GM18868 (cell line): ENCODE measurements at regions not wholly inside any gene's neighbourhood (a gene's known extent, or its start where the extent isn't known, plus 50 kb on each side); places are given as distances from the start of the nearest gene placed in this dataset.

Source experiments
- ATAC-seq: cut with Tn5 transposase; IDR thresholded peaks from one replicate; pipeline ENCODE4 v1.9.1; 2021; ENCODE audit warnings: mild to moderate bottlenecking, moderate library complexity; ENCODE audit not compliant: unreplicated experiment

DNA sequence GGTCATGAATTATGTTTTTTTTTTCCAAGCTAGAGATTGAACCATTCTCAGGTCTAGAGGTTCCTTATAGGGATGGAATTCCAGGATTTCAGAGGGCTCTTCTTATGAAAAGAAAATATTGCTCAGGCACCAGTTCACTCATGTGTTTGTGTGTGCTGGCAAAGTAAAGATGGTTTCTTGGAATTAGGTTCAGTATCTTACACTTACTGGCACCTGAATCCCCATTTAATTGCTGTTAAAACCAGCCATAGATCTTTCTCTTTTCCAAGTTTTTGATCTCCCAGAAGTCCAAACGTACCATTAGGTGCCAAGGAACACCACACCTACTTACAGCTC lies 508.4 kb downstream of the CDH26 start:
- no peak for ATAC-seq

DNA sequence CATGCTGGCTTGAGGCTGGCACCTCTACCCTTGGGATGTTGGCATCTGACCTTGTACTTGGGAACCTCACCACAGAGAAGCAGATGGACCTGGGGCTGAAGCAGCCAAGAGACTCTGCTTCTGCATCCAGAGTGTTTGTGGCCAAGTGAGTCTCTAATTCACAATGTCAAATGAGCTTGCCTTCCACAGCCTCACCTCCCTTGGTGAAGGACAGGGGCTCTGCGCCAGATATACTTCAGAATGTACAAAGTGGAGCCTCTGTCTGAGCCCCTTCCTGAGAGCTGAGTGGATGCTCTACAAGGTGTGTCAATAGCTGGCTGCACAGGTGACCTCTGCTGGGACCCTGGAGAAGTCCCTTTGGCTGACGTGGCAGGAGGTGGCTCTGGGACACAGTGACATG lies 508.9 kb downstream of the CDH26 start:
- ATAC-seq = no peak

DNA sequence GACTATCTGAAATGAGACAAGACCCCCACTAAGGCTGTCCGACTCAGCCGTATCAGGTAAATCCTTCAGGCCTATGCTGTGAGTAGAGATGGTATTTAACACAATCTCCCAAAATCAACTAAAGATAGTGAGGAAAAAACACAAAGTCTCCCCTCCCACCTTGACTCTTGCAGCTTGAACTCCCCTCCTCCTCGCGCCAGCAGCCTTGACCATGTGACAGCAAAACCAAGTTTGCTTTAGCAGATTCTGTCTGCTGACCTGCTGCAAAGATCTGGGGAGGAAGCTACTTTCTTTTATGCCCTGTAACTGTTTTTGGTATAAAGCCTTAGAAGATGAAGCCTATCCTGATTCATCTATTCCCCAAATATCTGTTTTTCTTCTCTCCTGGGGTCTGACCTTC lies 509.5 kb downstream of the CDH26 start:
- no peak for ATAC-seq

DNA sequence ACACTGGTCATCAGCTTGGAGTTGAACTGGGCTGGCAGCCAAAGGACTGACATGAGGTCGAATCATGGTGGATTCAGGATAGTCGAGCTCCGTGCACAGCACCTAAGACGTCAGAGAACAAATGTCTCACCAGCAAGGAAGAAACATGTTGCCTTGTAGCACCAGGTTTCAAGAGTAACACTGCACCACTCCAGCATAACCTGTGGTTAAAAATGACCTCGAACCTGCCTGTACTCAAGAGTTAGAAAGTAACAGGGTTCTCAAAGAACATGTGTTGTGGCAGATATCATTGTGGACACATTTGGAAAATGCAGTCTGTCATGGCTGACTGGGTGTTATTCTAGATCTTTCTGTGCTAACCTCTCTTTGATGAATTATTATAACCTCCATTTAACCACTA lies 511.6 kb downstream of the CDH26 start:
- no peak for ATAC-seq

DNA sequence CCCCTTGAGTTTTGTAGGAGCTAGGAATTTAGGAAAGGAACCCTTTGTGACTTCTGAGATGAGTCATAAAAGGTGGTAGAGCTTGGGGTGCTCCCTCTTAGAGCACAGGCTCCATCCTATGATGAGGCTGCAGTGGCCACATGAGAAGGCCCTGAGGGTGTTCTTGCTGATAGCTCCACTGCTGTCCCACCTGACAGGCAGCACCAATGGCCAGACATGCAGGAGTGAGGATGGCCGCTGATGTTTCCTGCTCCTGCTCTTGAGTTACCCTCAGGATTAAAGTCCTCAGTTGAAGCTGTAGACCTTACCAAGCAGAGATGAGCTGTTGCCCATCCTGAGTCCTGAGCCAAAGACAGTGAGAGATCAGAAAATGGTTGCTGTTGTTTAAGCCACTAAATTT lies 512.1 kb downstream of the CDH26 start:
- ATAC-seq = no peak

DNA sequence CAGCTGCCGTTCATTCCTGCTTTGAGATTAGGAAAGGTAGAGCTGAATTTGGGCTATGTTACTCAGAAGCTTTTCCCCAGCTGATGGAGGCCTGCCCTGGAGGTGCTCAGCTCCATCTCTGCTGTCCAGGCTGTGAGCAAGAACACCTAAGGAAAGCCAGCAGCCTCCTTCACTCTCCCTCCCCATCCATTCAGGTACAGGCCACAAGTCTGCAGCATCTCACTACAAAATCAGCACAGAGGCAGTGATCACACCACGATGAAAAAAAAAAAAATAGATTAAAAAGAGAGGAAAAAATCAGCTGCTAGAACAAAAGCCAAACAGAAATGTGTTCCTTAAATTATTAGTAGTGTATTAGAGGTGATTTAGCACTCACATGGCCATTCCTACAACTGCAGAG lies 515.0 kb downstream of the CDH26 start:
- no peak for ATAC-seq

DNA sequence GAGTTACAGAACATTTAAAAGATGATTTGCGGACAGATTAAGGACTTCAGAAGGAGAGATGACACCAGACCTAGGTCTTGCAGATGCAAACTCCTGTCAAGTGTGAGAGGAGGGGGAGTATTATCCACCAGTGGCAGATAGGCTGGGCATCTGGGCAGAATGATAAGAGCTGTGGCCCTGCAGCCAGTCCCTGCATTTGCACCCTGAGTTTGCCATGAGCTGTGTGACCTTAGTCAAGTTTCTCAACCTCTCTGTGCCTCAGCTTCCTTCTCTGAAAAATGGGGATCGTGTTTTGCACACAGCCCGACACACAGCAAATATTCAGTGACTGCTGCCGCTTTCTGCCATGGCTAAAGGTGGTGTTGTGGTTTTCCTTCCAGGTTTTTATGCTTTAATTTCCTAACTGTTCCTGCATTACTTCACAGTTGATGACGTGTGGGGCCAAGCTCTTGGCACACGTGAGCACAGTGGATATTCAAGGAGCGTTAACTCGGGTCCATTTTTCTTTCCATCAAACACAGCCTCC lies 516.2 kb downstream of the CDH26 start:
- ATAC-seq = no peak

DNA sequence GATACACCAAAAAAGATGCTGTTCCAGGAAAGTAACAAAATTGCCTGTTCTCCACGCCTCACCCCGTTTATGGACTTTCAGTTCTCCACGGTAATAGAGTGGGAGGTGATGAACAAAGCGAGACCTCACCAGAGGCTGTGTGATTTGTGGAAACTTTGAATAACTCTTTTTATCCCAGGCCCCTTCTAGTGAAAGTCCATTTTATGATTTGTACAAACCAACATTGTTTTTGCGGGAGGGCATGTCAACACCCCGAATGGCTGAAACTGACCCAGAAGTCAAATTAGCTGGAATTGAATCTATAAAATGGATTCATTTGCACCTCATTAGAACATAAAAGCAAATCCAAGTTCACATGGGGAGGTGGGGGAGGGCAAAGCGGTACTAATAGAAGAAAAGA lies 517.8 kb downstream of the CDH26 start:
- no peak for ATAC-seq

DNA sequence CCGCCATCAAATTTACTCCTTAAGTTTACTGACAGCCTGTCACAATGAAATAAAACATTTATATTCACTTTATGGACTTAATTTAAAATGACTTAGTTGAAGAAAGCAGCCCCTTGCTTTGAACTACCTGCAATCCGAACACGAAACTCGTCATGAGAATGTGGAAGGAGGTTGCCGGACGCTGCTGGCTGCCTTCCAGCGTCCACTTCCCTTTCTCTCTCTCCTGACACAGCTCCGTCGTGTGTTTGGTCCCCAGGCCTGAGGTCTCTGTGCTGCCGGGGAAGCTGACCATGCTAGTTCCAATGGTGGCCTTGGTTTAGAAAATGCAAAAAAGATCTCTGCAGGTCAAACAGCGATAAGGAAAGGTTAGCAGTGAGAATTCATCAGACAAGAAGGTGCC lies 519.7 kb downstream of the CDH26 start:
- no peak for ATAC-seq

DNA sequence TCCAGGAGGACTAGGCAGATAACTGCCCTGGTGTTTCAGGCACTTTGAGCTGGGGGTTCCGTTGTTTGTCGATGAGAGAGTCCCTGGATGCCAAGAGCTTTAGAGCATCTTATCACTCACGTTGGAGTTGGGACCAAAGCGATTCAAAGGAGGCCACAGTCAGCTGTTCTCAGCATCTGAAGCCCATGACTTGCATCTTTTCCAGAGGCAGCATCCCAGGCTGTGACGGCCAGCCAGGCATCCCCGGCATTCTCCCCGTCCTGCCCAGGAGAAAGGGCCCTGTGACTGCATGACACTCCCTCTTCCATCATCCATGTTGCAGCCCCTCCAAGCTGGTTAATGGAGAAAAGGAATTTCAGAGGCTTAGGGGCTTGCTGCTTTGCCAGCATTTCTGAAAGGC lies 520.3 kb downstream of the CDH26 start:
- no peak for ATAC-seq

DNA sequence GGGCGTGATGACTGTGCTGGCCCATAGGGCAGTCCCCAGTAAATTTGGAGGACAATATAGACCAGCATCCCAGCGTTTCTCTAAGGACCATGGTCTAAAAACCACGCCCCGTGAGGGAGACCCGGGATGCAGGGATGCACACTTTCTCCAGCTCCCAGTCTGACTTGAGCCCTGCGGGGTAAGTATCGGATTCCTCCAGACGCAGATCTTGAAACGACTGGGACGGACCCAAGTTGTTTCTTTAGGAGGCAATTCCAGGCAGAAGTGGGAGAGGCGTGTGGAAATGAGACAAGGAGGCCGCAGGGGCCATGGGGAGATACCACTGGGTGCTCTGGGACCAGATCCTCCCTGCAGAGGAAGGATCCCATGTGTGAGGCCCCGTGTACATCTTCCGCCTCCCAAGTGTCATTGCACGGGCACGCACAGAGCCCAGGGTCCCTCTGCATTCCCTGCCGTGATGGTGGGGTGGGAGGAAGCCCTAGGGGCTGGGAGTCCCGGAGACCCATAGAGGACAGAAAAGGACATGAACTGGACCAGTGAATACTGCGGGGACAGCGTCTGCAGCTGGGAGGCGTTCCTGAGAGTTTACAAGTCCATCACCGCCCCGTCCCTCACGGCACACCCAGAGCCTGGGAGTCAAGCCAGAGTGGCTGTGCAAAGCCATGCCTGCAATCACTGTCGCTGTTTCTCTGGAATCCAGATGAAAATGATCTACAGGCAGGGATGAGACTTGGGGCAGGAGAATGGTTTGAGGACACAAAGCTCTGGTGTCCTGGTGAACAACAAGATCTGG lies 522.9 kb downstream of the CDH26 start:
- ATAC-seq = no peak

DNA sequence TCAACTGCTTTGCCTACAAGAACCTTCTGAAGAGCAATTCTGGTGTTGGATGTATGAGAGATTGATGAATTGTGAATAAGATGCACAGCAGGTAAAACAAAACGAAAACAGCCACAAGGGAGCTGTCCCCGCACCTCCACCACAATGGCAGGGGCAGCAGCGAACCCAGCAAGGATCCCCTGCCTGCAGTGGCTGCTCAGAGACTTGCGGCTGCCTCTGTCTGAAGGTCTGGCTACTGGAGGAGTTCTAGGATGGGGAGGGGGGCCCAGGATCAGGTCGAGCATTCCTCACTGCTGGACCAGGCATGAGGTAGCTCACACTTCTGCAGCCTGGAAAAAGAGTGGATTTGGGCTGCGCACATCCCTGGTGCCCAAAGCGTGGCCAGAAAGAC lies 523.5 kb downstream of the CDH26 start:
- ATAC-seq = no peak

DNA sequence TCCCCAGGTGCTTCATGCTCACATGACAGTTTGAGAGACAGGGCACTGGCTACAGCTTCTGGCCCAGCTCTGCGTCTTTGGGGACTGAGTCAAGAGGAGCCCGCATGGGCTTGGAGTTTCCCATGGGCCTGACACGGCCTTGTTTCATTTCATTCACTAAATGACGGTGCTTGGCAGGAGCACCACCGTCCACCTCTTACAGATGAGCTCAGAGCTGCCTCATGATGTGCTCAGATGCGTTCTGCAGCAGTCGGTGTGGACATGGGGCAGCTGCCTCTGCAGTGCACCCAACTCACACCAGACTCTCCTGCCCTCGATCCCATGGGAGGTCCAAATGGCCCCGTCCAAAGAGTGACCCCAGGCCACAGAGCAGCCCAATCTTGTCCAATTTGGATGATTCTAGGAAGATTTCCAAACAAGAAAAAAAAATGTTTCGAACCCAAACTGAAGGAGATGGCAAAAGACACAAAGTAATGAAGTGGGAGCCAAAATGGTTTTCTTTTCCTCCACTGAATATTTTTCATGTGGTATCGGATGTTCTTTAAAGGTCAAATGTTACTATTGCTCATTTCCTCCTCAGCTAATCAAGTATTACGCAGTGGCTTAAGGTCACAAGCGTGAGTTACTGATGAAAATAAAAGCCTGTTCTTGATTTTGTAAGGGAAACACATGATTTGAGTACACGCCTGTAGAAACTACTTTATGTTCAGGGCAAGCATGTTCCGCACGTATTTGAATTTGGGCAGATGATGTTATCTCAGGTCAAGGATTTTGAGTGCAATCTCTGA lies 524.2 kb downstream of the CDH26 start:
- ATAC-seq = no peak

DNA sequence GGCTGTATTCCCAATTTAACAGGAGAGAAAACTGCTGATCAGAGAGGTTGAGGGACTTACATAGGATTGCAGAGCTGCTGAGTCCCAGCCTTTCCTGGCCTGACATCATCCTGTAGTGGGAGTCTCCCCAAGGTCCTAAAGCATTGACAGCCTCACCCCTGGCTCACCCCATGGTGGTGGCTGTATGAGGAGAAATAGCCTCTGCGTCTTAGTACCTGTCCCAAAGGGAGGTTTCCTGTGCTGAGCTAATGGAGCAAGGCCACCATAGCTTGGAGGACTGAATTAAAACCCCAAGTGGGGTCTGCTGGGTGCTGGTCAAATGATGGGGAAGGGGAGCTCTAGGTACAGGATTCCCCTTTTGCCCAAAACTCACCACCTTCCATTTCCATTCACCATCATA lies 525.1 kb downstream of the CDH26 start:
- no peak for ATAC-seq

DNA sequence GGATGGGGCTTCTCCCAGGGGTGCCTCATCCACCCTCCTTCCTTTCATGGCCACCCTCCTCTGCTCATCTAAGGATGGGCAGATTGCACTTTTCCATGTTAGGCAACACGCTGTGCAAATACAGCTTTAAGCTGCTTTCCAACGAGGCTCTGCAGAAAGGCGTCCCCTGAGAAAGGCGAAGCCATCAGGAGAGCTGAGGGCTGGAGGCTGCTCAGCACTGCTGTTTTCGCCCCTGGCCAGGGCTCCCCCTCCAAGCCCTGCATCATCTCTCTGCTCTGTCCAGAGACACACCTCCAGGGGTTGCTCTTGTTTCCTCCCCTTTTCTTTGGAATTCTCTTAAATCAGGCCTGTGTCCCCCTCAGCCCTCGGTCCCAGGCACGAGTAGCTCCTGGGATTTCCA lies 526.1 kb downstream of the CDH26 start:
- ATAC-seq = no peak

DNA sequence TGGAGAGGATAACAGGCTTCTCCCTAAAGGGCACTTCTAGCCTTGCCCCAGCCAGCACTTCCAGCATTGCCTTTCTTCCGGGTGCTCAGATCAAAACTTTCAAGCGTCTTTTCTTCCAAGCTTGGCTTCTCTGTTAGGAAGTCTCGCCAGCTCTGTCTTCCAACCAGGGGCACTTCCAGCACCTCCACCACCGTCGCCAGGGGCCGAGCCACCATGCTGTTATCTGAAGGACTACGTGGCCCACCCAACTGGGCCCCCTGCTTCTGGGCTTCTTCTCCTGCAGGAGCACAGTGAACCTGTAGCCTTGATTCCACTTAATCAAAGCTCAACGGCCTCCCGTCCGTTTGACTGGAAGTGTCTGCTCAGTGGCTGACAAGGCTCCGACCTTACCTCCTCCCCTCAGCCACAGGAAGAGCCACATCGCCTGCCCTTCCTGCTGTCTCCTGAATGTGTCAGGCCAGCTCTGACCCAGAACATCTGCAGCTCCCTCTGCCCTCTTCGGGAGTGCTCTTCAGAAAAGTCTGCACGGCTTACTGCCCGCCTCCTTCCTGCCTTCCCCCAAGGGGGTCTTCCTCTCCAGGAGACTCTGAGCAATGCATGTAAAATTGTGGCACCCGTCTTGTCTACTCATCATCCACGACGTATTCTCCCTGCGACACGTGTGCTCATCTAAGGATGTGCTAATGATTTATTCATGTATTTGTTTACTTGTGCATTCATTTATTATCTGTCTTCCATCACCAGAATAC lies 527.0 kb downstream of the CDH26 start:
- ATAC-seq = no peak

DNA sequence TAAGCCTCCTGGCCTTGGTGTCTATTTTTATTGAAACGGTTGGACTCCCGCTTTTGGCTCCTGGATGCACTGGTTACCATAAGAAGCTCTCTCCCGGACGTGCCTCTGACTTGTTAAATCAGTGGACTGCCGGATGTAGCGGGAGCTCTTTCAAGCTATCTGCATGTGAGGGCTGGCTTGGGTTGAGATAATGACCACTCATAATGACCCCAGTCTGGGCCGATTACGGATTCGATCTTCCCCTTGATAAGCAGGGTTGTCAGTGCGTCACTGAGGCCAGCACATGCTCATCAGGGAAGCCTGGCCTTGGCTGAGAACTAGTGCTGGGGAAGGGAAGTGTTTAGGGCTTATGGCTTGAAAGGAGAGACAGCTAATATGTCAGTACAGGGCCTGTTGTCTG lies 528.1 kb downstream of the CDH26 start:
- no peak for ATAC-seq

DNA sequence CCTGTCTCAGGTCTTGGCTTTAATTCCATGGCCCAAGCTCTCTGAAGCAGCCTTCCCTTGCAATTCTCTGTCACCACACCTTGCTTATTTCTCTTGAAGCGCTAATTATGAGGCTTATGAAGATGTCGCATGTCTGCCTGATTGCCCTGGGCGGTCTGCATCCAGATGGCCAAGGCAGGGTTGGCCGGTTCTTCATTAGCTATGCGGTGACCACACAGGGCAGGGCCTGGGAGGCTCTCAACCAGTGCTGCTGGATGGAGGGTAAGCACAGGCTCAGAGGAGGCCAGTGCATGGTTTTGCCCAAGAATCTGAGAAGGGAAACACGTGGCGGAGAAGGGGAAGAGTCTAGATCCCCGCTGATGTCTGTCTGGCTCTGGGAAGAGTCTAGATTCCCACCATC lies 528.7 kb downstream of the CDH26 start:
- ATAC-seq = no peak

DNA sequence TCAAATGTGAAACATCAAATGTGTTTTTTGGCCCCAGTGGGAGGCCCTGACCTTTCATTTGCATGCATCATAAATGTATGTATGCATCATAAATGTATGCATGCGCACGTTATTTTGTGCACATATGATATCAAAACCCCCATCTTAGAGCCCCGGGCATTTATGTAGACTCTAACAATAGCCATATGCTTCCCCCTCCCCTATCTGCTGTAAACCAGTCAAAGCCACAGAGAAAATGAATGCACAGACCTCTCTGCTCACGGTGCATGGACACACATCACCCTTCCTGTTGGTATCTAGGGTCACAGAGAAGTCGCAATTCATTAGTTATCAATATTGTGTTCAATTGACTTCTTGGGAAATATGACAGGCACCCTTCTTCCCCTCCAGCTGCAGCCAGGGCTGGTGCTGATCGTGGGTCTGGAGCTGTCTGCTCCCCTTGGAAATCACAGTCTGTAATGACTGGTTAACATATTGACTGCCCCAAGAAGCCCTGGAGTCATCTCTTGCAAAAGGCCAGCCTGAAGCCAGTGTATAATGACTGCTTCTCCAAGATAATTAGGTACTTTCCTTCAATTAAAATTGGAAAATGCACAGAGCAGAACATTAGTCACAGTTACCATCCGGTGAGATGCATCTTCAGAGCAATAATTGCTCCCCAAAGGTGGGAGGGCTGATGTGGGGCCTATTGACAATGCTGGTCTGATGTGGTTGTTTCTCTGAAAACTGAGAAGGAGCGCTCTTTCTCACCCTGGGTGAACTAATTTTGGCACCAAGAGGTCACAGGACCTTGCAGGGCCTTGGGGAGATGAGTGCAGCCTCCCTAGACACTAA lies 532.2 kb downstream of the CDH26 start:
- no peak for ATAC-seq

DNA sequence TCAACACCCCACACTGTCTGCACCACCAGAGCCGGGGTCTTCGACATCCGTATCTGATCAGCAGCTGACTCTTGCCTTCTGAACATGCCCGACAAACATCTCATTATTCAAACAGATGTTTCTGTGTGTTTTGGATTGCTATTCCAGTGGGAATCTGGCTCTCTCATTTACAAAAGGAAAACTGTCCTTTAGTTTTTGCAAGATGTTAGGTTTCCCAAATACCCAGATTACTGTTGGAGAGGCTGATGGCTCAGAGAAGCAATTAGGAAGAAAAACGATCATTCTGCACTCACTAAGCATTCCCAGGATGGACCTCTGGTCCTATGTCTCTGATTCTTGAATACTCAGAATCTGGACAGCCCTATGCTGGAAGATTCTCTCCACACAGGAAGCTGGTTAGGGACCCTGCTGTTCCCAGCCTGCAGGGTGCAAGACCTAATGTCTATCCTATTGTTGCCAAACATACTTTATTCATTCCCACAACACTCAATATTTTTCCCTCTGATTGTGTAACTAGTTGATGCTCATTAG lies 532.9 kb downstream of the CDH26 start:
- ATAC-seq = no peak

DNA sequence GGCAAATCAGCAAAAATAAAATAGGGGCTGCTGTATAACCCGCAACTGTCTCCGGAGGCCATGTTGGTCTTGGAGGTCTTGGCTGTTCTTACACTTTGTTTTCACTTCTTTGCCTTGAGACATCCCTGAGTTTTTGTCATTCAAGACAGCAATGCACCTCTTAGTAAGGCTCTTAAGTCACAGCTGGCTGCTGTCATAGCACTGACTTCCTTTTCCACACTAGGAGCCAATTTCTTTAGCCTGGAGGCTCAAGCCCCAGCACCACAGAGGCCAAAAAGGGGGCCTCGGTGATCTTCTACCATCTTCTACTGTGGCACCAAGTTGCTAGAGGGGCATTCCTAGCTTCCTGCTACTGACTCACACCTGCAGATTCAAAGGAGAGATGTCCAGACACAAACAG lies 536.3 kb downstream of the CDH26 start:
- no peak for ATAC-seq
